H9 (cell line): ENCODE measurements at regions not wholly inside any gene's neighbourhood (a gene's known extent, or its start where the extent isn't known, plus 50 kb on each side); places are given as distances from the start of the nearest gene placed in this dataset.

Source experiments
- DNase-seq: peaks from one replicate; pipeline ENCODE4 v3.0.0-alpha.2; 2017
- H2AFZ ChIP-seq: one replicate; pipeline ENCODE4 v1.6.1; 2013; ENCODE audit warnings: mild to moderate bottlenecking, low read length, control low read depth, moderate library complexity
- H2AK5ac ChIP-seq: 2 replicates; pipeline ENCODE4 v1.6.1; 2013; ENCODE audit warnings: low read length, control low read depth, mixed read lengths; ENCODE audit not compliant: insufficient read length
- H2BK120ac ChIP-seq: one replicate; pipeline ENCODE4 v1.6.1; 2013; ENCODE audit warnings: low read depth, mild to moderate bottlenecking, low read length, control low read depth, inconsistent platforms; ENCODE audit not compliant: poor library complexity, severe bottlenecking
- H2BK12ac ChIP-seq: 2 replicates; pipeline ENCODE4 v1.6.1; 2013; ENCODE audit warnings: low read length, control low read depth, mixed read lengths, low read depth; ENCODE audit not compliant: insufficient read length
- H2BK15ac ChIP-seq: 2 replicates; pipeline ENCODE4 v1.6.1; 2013; ENCODE audit warnings: low read depth, low read length, control low read depth
- H2BK20ac ChIP-seq: one replicate; pipeline ENCODE4 v1.6.1; 2013; ENCODE audit warnings: low read depth, mild to moderate bottlenecking, low read length, control low read depth, inconsistent platforms; ENCODE audit not compliant: poor library complexity, severe bottlenecking
- H2BK5ac ChIP-seq: 2 replicates; pipeline ENCODE4 v1.6.1; 2013; ENCODE audit warnings: low read length, control low read depth, mixed read lengths; ENCODE audit not compliant: insufficient read length
- H3K14ac ChIP-seq: 2 replicates; pipeline ENCODE4 v1.6.1; 2013; ENCODE audit warnings: low read length, control low read depth; ENCODE audit not compliant: insufficient read depth
- H3K18ac ChIP-seq: 2 replicates; pipeline ENCODE4 v1.6.1; 2013; ENCODE audit warnings: low read depth, mild to moderate bottlenecking, mixed read lengths, low read length, control low read depth; ENCODE audit not compliant: insufficient read length
- H3K23ac ChIP-seq: 2 replicates; pipeline ENCODE4 v1.6.1; 2013; ENCODE audit warnings: low read length, control low read depth, mixed read lengths, low read depth; ENCODE audit not compliant: insufficient read length
- H3K23me2 ChIP-seq: 2 replicates; pipeline ENCODE4 v1.6.1; 2013; ENCODE audit warnings: low read depth, mild to moderate bottlenecking, mixed read lengths, low read length, control low read depth; ENCODE audit not compliant: insufficient read length, poor library complexity, severe bottlenecking
- H3K27ac ChIP-seq: 2 replicates; pipeline ENCODE4 v1.5.1; 2013; ENCODE audit warnings: low read length, control low read depth, mixed read lengths, low read depth; ENCODE audit not compliant: insufficient read length
- H3K27me3 ChIP-seq: 2 replicates; pipeline ENCODE4 v1.6.1; 2013; ENCODE audit warnings: low read length, control low read depth, inconsistent platforms; ENCODE audit not compliant: insufficient read depth
- H3K4ac ChIP-seq: 2 replicates; pipeline ENCODE4 v1.6.1; 2013; ENCODE audit warnings: low read depth, mild to moderate bottlenecking, control low read depth, inconsistent platforms, low read length, moderate library complexity
- H3K4me1 ChIP-seq: 2 replicates; pipeline ENCODE4 v1.6.1; 2013; ENCODE audit warnings: low read length, control low read depth, inconsistent platforms; ENCODE audit not compliant: insufficient read depth
- H3K4me2 ChIP-seq: 2 replicates; pipeline ENCODE4 v1.6.1; 2013; ENCODE audit warnings: low read length, control low read depth, mixed read lengths; ENCODE audit not compliant: insufficient read length, insufficient read depth
- H3K56ac ChIP-seq: 2 replicates; pipeline ENCODE4 v1.6.1; 2013; ENCODE audit warnings: low read depth, mild to moderate bottlenecking, mixed read lengths, low read length, control low read depth; ENCODE audit not compliant: insufficient read length
- H3K79me1 ChIP-seq: 2 replicates; pipeline ENCODE4 v1.6.1; 2013; ENCODE audit warnings: low read depth, mild to moderate bottlenecking, moderate library complexity, low read length, control low read depth, inconsistent platforms; ENCODE audit not compliant: insufficient read depth, poor library complexity, severe bottlenecking
- H3K79me2 ChIP-seq: 2 replicates; pipeline ENCODE4 v1.6.1; 2013; ENCODE audit warnings: low read length, control low read depth, inconsistent platforms; ENCODE audit not compliant: insufficient read depth
- H3K9ac ChIP-seq: 2 replicates; pipeline ENCODE4 v1.6.1; 2013; ENCODE audit warnings: low read length, control low read depth, mixed read lengths; ENCODE audit not compliant: insufficient read length; ENCODE audit errors: extremely low read depth
- H3K9me3 ChIP-seq: one replicate; pipeline ENCODE4 v1.6.1; 2013; ENCODE audit warnings: low read depth, low read length, inconsistent platforms; ENCODE audit not compliant: control insufficient read depth
- H3T11ph ChIP-seq: one replicate; pipeline ENCODE4 v1.6.1; 2013; ENCODE audit warnings: mild to moderate bottlenecking, low read length, control low read depth, inconsistent platforms
- H4K20me1 ChIP-seq: one replicate; pipeline ENCODE4 v1.6.1; 2013; ENCODE audit not compliant: control insufficient read depth, insufficient read length, insufficient read depth
- H4K5ac ChIP-seq: 2 replicates; pipeline ENCODE4 v1.6.1; 2013; ENCODE audit warnings: low read depth, mild to moderate bottlenecking, mixed read lengths, low read length, control low read depth; ENCODE audit not compliant: insufficient read length
- H4K8ac ChIP-seq: replicated peaks from 2 replicates; pipeline ENCODE4 v1.6.1; 2013; ENCODE audit warnings: low read length, control low read depth, mixed read lengths, low read depth; ENCODE audit not compliant: insufficient read length
- H4K91ac ChIP-seq: 2 replicates; pipeline ENCODE4 v1.6.1; 2013; ENCODE audit warnings: low read depth, mild to moderate bottlenecking, moderate library complexity, mixed read lengths, low read length, control low read depth; ENCODE audit not compliant: insufficient read length
- H3K27ac Mint-ChIP-seq, 3 experiments: 2 replicates in 2 of 3; 3 replicates in 1 of 3; pipeline ENCODE4 v1.8.0; 2020 to 2021; ENCODE audit warnings: mixed read lengths in 3 of 3, mild to moderate bottlenecking in 1 of 3, moderate library complexity in 1 of 3
- H3K27me3 Mint-ChIP-seq: 2 replicates; pipeline ENCODE4 v1.8.0; 2021; ENCODE audit warnings: low read depth, mild to moderate bottlenecking, moderate library complexity, mixed read lengths
- H3K36me3 Mint-ChIP-seq, 3 experiments: 2 replicates in 2 of 3; 3 replicates in 1 of 3; pipeline ENCODE4 v1.8.0; 2020 to 2021; ENCODE audit warnings: low read depth in 3 of 3, mixed read lengths in 3 of 3; ENCODE audit not compliant: insufficient read depth in 1 of 3
- H3K4me1 Mint-ChIP-seq, 2 experiments: 2 replicates each; pipeline ENCODE4 v1.8.0; 2020; ENCODE audit warnings: mixed read lengths in 2 of 2
- H3K4me3 Mint-ChIP-seq, 2 experiments: 2 replicates in 1 of 2; 3 replicates in 1 of 2; pipeline ENCODE4 v1.8.0; 2020 to 2021; ENCODE audit warnings: mild to moderate bottlenecking in 2 of 2, mixed read lengths in 2 of 2, moderate library complexity in 1 of 2
- H3K9me3 Mint-ChIP-seq, 2 experiments: 2 replicates in 1 of 2; 3 replicates in 1 of 2; pipeline ENCODE4 v1.8.0; 2020; ENCODE audit warnings: mild to moderate bottlenecking in 2 of 2, mixed read lengths in 2 of 2, moderate library complexity in 1 of 2
- WGBS: extraction: QIAGEN DNeasy Blood & Tissue Kit; methylation state at CpG from one replicate; pipeline ENCODE4 v1.1.7; 2013; ENCODE audit warnings: missing lambda C conversion rate, low lambda C conversion rate, mixed read lengths; ENCODE audit not compliant: insufficient read length; ENCODE audit errors: extremely low coverage; 5-methylcytosine and 5-hydroxymethylcytosine counted together
- TF ChIP-seq, protein P1 (sequence below): fragments of 200-600 bp; sonication (generic); conservative IDR thresholded peaks from 3 replicates; pipeline ENCODE4 v1.8.0; 2021; ENCODE audit warnings: antibody characterized with exemption, mild to moderate bottlenecking

GRCh38 chr10:23869548-23869947 lies 339.4 kb upstream of the KIAA1217 start:
- H3K9ac ChIP-seq = no peak overlapping the region
- H3K4me1 ChIP-seq = peaks cover 9% of the 10 kb centered on the region; the same call in 1 of the 2 replicates

More at GRCh38 chr10:23869548-23869947, 339.4 kb upstream of the KIAA1217 start:
- H3K27me3 ChIP-seq = no peaks in the 10 kb centered on the region
- H2AK5ac ChIP-seq = no peak overlapping the region
- H3K4me2 ChIP-seq = no peak overlapping the region
- H2BK15ac ChIP-seq = no peak overlapping the region
- H3K9me3 ChIP-seq = no peaks in the 10 kb centered on the region
- no peak overlapping the region for H3T11ph ChIP-seq
- TF ChIP-seq, protein P1, sequence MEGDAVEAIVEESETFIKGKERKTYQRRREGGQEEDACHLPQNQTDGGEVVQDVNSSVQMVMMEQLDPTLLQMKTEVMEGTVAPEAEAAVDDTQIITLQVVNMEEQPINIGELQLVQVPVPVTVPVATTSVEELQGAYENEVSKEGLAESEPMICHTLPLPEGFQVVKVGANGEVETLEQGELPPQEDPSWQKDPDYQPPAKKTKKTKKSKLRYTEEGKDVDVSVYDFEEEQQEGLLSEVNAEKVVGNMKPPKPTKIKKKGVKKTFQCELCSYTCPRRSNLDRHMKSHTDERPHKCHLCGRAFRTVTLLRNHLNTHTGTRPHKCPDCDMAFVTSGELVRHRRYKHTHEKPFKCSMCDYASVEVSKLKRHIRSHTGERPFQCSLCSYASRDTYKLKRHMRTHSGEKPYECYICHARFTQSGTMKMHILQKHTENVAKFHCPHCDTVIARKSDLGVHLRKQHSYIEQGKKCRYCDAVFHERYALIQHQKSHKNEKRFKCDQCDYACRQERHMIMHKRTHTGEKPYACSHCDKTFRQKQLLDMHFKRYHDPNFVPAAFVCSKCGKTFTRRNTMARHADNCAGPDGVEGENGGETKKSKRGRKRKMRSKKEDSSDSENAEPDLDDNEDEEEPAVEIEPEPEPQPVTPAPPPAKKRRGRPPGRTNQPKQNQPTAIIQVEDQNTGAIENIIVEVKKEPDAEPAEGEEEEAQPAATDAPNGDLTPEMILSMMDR = no peak
- no peak overlapping the region for H4K91ac ChIP-seq
- H3K14ac ChIP-seq = no peak overlapping the region
- Mint-ChIP-seq H3K4me1 (peaks cover 18 to 23% of the 10 kb centered on the region in 2 experiments), H3K27me3 (peaks cover 1% of the 10 kb centered on the region; the same call in 1 of the 2 replicates), H3K4me3 (no peak overlapping the region), H3K9me3 (no peaks in the 10 kb centered on the region), H3K36me3 (no peaks in the 10 kb centered on the region), H3K27ac (no peak overlapping the region)
- H3K27ac ChIP-seq = no peak overlapping the region
- no CpG with 5 or more reads among the region's 7 CpGs for WGBS
- DNase-seq = no peak
- H2AFZ ChIP-seq = no peak overlapping the region
- H4K8ac ChIP-seq = no peak overlapping the region
- no peak overlapping the region for H3K23ac ChIP-seq
- H2BK12ac ChIP-seq = no peak overlapping the region
- H4K20me1 ChIP-seq = no peaks in the 10 kb centered on the region
- H2BK5ac ChIP-seq = no peak overlapping the region
- H3K79me1 ChIP-seq = no peaks in the 10 kb centered on the region
- no peak overlapping the region for H3K18ac ChIP-seq
- no peak overlapping the region for H4K5ac ChIP-seq
- no peak overlapping the region for H3K4ac ChIP-seq
- no peak overlapping the region for H2BK120ac ChIP-seq
- no peak overlapping the region for H2BK20ac ChIP-seq
- H3K56ac ChIP-seq = no peak overlapping the region
- H3K23me2 ChIP-seq = no peaks in the 10 kb centered on the region
- H3K79me2 ChIP-seq = no peaks in the 10 kb centered on the region
